8988T (cell line): ENCODE measurements at regions not wholly inside any gene's neighbourhood (a gene's known extent, or its start where the extent isn't known, plus 50 kb on each side); places are given as distances from the start of the nearest gene placed in this dataset.
A peak's percentile ranks its signal among the peaks of the same experiment; 100 is the strongest.

Source experiments
- DNase-seq: peaks from one replicate; pipeline ENCODE4 v3.0.0; 2011

DNA sequence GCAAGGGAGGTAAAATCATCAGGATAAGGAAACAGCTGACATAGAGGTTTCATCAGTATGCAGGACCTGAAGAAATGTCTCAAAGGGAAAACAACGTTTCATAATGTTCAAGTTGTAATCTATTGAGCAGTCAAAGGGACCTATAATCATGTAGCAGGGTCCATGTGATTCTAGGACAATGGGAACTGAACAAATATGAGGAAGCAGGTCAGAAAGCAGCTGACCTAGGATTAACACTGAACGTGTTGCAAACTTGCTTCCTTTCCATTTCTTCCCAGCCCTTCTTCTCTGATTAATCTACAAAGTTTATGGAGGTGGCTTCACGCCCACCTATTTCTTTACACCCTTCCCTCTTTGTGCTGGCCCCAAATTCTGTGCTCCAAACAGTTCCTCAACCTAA lies 256.9 kb upstream of the AKR1E2 start:
- DNase-seq: no peak

DNA sequence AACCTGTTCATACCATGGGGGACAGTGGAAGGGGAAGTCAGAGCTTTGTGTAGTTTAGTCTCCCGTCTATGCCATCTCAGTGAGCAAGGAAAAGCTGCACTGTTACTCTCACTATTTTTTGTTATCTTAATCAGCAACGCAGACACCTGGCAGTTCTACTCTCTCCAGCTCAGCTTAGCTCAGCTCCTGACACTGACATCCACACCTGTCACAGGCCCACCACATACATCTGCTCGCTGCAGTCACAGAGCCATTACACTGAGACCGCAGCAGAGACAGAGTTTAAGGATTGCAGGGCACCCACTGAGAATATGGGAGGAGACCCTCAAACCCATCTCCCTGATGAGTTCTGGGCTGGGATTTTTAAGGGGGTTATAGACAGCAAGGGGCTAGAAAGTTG lies 257.3 kb upstream of the AKR1E2 start:
- DNase-seq: no peak

DNA sequence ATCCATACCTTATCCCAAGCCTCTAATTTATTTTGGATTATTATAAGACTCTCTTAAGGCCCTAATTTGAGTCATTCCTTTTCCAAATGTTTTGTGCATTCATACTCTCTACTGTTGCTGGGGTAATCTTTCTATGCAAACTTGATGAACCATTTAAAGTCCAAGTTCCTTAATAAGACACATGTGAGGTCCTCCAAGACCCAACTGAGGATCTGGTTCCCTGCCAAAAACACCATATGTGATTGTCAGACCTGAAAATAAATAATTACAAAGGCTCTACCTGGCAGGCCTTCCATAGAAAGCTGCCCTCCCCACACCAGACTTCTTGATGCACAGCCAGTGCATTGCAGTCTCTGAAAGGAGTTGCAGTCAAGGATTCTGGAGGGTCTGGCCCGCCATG lies 257.9 kb upstream of the AKR1E2 start:
- no peak for DNase-seq

GRCh38 chr10:4567637-4568036 lies 258.4 kb upstream of the AKR1E2 start:
- no peak for DNase-seq

GRCh38 chr10:4566011-4566410 lies 260.0 kb upstream of the AKR1E2 start:
- DNase-seq: no peak

DNA sequence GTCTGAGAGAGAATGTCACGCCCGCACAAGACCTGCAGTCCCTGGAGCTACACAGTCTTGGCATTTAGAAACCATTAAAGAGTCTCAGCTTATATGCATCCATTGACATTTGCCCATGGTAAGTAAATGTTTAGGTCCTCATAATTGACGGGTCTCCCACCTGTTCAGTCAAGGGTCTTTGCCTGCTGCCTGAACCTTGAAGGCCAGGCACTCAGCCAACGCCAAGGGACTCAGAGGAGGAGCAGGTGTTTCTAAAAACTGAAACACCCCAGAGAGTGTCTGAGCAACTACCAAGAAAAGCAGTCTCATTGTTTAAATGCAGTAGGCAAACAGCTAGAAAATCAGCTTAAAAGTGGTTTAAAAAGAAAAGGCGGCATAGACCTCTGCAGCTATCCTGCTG lies 264.7 kb upstream of the AKR1E2 start:
- DNase-seq: no peak

DNA sequence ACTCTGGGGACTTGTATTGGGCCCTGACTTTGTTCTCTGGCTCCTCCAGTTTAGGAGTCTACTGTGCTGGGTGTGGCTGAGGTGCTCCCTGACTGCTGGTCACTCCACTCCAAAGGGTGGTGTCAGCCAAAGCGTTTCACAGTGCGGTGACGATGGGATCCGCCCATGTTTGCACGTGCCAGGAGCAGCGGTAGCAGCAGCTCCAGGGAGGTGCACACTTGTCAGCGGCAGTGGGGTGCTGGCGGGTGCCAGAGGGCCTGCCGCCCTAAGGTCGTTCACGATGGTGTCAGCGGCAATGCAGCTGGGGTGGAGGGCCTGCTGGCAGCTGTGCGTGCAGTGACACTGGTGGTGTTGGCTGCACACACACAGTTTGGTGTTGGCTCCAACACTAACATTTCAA lies 268.5 kb upstream of the AKR1E2 start:
- DNase-seq: no peak

DNA sequence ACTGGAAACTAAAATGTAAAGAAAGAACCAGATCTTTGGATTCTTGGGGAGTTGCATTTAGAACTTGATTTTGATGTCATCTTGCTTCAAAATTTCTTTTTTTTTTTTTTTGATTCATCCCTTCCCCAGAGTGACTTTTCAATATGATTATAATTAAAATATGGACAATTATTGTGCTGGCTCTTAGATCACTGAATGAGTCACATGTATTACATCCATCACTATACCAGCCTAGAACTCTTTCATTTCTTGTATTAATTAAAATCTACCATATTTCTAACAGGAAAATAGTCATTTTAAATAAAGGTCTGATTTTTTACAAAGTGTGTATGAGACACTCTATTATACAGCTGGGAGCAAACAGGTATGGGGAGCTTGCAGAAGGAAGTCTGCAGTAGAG lies 269.5 kb upstream of the AKR1E2 start:
- no peak for DNase-seq

GRCh38 chr10:4555920-4556319 lies 270.1 kb upstream of the AKR1E2 start:
- no peak for DNase-seq

DNA sequence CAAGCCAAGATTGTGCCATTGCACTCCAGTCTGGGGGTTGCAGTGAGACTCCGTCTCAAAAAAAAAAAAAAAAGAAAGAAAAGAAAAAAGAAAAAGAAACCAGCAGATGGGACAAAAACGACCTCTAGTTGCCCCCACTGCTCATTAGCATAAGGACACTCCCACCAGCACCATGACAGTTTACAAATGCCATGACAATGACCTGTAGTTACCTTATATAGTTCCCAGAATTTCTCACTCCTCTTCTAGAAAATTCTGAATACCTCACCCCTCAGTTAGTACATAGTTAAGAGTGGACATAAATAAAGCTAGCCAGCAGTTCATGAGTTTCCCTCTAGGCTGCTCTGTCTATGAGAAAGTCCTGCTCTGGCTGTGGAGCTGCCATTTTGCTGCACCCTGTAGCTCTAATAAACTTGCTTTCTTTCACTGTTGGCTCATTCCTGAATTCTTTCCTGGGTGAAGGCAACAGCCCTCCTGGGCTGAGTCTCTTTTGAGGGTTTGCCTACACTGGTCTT lies 276.8 kb upstream of the AKR1E2 start:
- no peak for DNase-seq

GRCh38 chr10:4546931-4547330 lies 279.1 kb upstream of the AKR1E2 start:
- DNase-seq: no peak

- no peak for DNase-seq
Observed at GRCh38 chr10:4546500-4546899, 279.5 kb upstream of the AKR1E2 start.

DNA sequence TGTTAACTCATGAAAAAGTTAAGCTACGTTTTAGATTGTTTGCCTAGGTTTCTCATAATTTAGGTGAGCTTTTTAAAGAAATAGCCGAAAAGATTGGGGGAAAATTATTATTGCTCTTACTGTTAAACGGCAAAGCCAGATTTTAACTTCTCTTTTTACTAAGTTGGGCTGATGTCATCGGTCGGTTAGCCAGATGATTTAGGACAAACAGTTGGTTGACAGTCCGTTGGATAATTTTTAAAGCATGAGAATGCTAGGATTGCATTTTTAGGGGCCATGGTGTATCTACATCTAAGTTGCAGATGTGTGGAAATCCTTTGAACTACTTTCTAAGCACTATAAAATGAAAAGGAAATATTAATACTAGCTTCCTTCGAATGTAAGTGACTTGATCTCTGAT lies 280.9 kb upstream of the AKR1E2 start:
- no peak for DNase-seq

- no peak for DNase-seq
Observed at GRCh38 chr10:4543938-4544533, 282.0 kb upstream of the AKR1E2 start.

DNA sequence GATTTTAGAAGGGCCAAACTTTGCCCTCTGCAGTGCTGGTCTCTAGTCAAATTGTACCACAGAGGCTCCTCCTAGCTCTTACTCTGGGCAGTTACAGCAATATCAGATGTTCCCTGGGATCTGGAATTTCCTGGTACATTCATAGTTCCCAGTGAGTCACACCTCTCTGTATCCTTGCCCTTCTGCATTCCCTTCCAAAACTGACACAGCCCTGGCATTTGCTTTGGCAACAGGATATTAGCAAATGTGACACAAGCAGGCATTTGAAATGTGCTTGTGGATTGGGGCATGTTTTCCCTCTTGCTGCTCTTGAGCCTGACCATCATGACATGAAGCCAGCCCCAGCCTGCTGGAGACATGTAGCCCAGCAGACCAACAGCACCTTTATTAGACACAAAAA lies 284.7 kb upstream of the AKR1E2 start:
- peak; percentile 13 for DNase-seq

GRCh38 chr10:4538016-4538415 lies 288.0 kb upstream of the AKR1E2 start:
- DNase-seq: no peak

DNA sequence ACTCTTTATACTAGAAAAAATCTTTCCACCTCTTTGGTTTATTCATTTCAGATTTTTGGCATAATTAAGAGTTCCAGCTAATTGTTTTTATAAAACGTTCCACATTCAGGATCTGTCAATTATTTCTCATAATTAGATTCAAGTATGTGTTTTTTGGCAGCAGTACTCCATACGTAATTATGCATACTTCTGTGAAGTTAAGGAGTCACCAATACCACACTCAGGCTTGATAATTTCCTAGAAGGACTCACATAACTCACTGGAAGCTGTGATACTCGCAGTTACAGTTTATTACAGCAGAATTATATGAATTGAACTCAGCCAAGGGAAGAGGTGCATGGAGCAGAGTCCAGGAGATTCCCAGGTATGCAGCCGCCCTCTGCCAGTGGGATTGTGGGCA lies 290.5 kb upstream of the AKR1E2 start:
- DNase-seq: no peak

GRCh38 chr10:4533621-4534020 lies 292.4 kb upstream of the AKR1E2 start:
- DNase-seq: no peak

- no peak for DNase-seq
Observed at GRCh38 chr10:4532976-4533375, 293.0 kb upstream of the AKR1E2 start.

DNA sequence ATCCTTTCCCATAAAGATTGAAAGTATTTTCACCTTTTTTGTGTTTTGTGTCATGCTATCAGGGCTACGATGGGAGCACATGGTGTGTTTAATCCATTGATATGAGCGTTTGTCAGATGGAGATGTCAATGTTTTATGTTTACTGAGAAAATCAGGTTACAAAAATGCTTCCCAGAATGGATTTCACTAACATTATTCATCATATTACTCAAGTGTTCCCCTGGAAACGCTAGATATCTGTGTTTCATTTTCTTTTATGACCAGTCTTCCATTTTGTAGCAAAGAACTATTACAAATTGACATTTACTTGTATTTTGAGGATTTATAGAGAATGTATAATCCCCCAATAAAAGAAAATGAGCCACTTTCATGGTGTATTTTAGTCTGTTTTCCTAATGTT lies 293.5 kb upstream of the AKR1E2 start:
- DNase-seq: no peak

- DNase-seq: no peak
Observed at GRCh38 chr10:4532011-4532410, 294.0 kb upstream of the AKR1E2 start.

- DNase-seq: no peak
Observed at GRCh38 chr10:4529266-4529665, 296.7 kb upstream of the AKR1E2 start.

GRCh38 chr10:4527281-4527970 lies 298.6 kb upstream of the AKR1E2 start:
- no peak for DNase-seq

GRCh38 chr10:4526311-4526731 lies 299.7 kb upstream of the AKR1E2 start:
- no peak for DNase-seq

DNA sequence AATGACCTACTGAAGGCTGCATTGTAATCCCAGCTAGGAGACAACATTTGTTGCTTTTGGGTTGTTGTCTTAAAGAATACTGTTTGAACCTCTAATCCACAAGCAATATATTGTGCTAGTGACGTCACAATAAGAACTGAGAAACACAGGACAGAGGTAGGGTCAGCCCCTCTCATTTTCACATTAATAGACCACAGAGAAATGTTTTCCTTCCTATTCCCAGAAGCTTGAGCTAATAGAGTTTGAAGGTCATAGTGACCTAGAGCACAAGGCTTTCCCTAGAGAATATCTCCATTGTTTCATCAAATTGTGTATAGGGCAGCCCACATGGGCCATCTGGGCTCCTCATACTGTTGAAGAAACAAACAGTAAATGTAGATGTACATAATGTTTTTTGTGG lies 300.9 kb upstream of the AKR1E2 start:
- DNase-seq: no peak
